Fibroblast of the aortic adventitia (primary cell): ENCODE measurements at regions not wholly inside any gene's neighbourhood (a gene's known extent, or its start where the extent isn't known, plus 50 kb on each side); places are given as distances from the start of the nearest gene placed in this dataset.

Experiments used
- DNase-seq: peaks from one replicate; pipeline ENCODE4 v3.0.0-alpha.2; 2010; ENCODE audit warnings: low read depth
- H3K4me3 ChIP-seq: 2 replicates; pipeline ENCODE4 v1.5.1; 2011; ENCODE audit warnings: low read depth, mild to moderate bottlenecking, control low read depth, low read length, moderate library complexity
- CTCF ChIP-seq: IDR thresholded peaks from 2 replicates; pipeline ENCODE4 v1.5.1; 2011; ENCODE audit warnings: mild to moderate bottlenecking, low read length, control low read depth, inconsistent platforms; ENCODE audit not compliant: insufficient read depth

GRCh38 chr13:64546371-64546770 lies 2683.8 kb downstream of the PCDH9 start:
- DNase-seq = peak; percentile 13
- H3K4me3 ChIP-seq = no peak overlapping the region
- no peak for TF ChIP-seq CTCF

GRCh38 chr13:64540976-64541375 lies 2689.2 kb downstream of the PCDH9 start:
- DNase-seq = no peak
- no peak for TF ChIP-seq CTCF
- no peak overlapping the region for H3K4me3 ChIP-seq

- DNase-seq = peak; percentile 17
- TF ChIP-seq CTCF = no peak
- H3K4me3 ChIP-seq = no peak overlapping the region
Observed at GRCh38 chr13:64540468-64540867, 2689.7 kb downstream of the PCDH9 start.

GRCh38 chr13:64538711-64539110 lies 2691.4 kb downstream of the PCDH9 start:
- peak; percentile 20 for DNase-seq
- TF ChIP-seq CTCF = no peak
- H3K4me3 ChIP-seq = no peak overlapping the region

- H3K4me3 ChIP-seq = no peak overlapping the region
- no peak for TF ChIP-seq CTCF
- DNase-seq = no peak
Observed at GRCh38 chr13:64534302-64534701, 2695.8 kb downstream of the PCDH9 start.

GRCh38 chr13:64531400-64531799 lies 2698.7 kb downstream of the PCDH9 start:
- no peak for TF ChIP-seq CTCF
- DNase-seq = no peak
- no peak overlapping the region for H3K4me3 ChIP-seq

- no peak overlapping the region for H3K4me3 ChIP-seq
- peak; percentile 62 for TF ChIP-seq CTCF
- peak; percentile 28 for DNase-seq
Observed at GRCh38 chr13:64529874-64530485, 2700.2 kb downstream of the PCDH9 start.
